ENCODE measurements at regions not wholly inside any gene's neighbourhood (a gene's known extent, or its start where the extent isn't known, plus 50 kb on each side); places are given as distances from the start of the nearest gene placed in this dataset.

DNA sequence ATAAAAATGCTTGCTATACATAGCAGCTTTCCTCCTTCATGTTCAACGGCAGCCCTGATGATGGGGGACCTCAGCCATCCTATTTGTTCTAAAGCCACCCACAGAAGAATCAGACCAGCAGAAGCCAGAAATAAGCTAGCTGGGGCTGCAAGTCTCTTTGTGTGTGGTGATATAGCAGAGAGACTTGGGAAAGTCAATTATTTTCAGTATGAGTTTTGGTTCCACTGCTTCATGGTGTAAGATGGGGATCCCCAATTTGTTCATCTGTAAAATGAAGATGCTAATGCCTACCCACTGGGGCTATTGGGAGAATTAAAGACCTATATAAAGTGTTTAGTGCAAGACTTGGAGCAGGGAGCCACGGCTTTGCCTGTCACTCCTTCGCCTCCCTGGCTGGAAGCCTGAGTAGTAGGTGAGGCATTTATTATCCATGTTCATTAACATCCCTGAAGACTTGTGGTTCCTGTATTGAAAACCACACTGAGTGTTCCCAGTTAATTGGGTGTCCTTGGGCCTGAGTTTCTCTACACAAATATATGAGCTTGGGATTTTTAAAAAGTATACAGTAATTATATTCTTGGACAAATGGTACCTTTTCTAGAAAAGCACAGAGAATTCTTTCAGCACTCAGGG is 210.1 kb upstream of the SLC24A2 start:
- DNase-seq (ENCODE audit: low read depth), result no peak

DNA sequence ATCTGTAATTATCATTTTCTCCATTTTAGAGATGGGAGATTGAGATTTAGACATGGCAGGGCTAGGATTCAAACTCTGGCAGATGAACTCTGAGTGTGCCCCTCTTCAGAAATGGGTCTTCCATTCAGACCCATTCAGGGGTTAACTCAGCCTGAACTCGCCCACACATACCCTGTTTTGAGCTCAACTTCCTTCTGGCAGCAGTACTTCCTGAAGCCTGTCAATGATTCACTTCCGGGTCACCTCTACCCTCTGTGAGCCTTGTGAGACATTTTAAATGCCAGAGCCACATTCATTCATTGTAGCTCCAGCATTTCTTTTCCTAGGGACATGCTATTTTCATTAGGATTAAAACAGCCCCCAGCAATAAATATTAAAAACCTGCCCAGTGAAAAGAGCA is 209.3 kb upstream of the SLC24A2 start:
- no peak for DNase-seq (ENCODE audit: low read depth)

DNA sequence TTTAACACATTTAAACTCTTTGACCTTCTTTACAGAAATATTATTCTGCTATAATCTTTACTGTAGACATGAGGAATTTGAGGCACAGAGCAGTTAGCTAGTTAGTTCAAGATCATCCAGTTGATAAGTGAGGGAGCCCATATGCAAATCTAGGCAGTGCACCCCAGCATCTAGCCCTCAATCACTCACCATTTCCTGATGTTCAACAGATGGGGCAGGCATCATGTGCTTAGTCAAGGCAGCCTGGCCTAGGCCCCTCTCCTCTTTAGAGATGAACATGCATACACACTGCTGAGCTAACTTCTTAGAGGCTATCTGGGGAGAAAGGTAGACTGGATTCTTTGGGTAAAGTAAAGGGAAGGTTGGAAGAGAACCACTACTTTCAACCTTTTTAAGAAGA is 206.8 kb upstream of the SLC24A2 start:
- DNase-seq (ENCODE audit: low read depth), result no peak

DNA sequence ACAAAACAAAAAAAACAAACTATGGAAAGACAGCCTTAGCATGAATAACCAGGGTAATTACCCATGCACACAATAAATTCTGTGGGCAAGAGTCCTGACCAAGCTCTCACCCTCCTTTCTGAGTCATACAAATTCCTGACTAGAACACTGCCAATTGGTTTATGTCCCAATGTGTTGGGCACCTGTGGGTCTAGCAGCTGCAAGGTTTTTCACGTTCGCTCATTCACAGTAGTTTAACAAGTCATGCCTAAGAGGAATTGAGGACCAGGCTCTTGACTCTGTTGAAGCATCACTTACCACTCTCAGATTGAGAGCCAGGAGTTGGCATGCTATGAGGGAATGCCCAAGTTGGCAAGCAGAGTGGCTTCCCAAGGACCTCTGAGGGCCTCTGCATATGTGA is 205.5 kb upstream of the SLC24A2 start:
- DNase-seq (ENCODE audit: low read depth), result no peak

DNA sequence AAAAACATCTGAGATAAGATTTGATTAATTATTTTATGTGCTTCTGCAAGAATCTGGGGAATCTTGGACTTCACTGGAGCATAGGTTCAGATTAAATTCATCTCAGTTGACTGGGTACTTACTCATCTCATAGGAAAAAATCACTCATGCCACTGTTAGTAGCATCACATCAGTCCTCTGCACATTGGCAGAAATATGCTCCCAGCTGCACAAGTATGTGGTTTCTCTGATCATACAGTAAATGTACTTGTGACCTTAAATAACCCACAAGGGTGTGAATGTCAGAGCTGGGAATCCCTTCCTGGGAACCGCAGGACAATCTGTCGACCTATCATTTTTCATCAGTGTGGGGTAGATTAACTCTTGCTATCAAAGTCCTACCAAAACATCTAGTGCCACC is 203.7 kb upstream of the SLC24A2 start:
- DNase-seq (ENCODE audit: low read depth), result no peak

GRCh38 chr9:19989213-19989612 is 200.4 kb upstream of the SLC24A2 start:
- no peak for DNase-seq (ENCODE audit: low read depth)

- DNase-seq (ENCODE audit: low read depth), result no peak
These were observed 199.4 kb upstream of the SLC24A2 start for GRCh38 chr9:19988281-19988680.

DNA sequence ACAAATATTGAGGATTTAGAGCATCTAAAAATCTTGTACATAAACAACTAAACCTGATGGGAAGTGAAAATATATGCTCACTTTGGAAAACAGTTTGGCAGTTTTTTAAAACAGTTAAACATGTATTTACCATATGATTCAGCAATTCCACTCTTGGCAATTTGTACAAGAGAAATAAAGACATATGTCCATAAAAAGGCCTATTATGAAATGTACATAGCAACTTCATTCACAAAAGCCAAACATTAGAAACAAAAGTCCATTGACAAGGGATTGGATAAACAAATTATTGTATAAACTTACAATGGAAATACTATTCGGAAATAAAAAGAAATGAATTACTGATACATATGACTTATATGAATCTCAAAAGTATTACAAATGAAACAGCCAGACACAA is 196.2 kb upstream of the SLC24A2 start:
- no peak for DNase-seq (ENCODE audit: low read depth)

DNA sequence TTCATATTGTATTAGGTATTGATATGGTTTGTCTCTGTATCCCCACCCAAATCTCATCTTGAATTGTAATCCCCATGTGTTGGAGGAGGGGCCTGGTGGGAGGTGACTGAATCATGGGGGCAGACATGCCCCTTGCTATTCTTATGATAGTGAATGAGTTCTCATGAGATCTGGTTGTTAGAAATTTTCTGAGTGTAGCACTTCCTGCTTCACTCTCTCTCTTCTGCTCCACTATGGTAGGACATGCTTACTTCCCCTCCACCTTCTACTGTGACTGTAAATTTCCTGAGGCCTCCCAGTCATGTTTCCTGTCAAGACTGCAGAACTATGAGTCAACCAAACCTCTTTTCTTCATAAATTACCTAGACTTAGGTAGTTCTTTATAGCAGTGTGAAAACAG is 187.4 kb upstream of the SLC24A2 start:
- DNase-seq (ENCODE audit: low read depth), result no peak

DNA sequence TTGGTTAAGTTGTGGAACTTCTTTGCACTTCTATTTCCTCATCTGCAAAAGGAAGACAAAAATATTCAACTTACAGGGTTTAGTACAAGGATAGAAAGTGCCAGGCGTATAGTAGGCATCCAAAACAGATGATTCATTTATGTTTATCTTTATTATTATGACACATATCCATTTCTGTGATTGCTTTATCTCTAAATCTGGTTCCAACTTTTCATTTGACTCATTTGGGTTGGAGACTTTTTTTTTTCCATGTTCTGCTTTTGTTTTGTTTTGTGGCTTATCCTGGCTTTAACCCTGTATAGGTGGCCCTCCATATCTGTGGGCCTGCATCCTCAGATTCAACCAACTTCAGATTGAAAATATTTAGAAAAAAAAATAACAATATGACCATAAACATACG is 186.7 kb upstream of the SLC24A2 start:
- no peak for DNase-seq (ENCODE audit: low read depth)

GRCh38 chr9:19969721-19970120 is 180.9 kb upstream of the SLC24A2 start:
- DNase-seq (ENCODE audit: low read depth), result no peak

DNA sequence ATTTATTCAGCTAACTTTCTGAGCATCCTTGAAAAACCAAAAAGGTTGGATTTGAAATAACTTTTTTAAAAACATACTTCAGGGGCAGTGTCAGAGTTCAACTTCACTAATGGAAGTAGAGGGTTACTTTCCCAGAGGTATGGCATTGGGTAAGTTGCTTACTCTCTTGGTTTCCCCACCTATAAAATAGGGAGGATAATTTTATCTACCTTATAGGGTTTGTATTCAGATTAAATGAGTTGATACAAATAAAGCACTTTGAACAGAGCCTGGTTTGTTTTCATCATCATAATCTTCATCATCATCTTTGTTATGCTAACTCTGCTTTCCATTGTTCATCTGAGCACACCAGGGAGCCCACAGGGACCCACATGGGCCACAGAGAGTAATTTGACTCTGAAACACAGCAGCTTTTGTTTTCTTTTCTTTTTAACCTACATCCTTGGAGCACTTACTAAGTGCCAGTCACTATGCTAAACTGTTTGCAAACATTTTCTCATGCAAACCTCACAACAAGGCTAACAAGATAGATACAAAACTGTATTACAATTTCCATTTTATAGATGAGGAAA is 179.1 kb upstream of the SLC24A2 start:
- no peak for DNase-seq (ENCODE audit: low read depth)

DNA sequence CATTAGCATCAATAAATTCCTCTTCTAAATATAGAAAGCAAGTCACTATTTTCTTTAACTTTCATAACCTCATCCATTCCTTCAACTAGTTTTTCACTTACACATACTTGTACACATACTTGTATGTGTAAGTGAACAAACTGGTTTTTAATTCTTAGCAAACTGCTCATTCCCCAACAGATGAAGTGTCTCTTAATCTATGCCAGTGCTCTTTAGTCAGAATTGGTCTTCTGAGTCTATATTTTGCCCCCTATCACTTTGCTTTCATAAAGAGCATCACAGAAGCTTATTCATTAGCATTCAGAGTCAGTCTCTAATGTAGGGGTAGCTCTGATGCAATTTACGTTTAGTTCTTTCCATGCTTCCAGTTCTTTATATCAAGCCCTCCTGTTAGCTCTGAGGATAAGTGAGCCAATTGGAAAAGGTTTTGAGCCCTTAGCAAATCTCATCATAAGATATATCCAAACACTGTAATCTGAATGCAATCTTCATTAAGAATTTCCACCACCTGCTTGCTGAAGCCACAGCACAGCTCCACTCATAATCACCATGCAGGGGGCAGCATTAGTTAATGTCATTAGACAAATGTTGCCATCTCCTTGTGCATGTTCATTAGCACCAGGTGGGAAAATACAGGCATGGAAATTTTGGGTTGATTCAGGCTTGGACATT is 178.5 kb upstream of the SLC24A2 start:
- DNase-seq (ENCODE audit: low read depth), result no peak

GRCh38 chr9:19965336-19965735 is 176.5 kb upstream of the SLC24A2 start:
- no peak for DNase-seq (ENCODE audit: low read depth)

DNA sequence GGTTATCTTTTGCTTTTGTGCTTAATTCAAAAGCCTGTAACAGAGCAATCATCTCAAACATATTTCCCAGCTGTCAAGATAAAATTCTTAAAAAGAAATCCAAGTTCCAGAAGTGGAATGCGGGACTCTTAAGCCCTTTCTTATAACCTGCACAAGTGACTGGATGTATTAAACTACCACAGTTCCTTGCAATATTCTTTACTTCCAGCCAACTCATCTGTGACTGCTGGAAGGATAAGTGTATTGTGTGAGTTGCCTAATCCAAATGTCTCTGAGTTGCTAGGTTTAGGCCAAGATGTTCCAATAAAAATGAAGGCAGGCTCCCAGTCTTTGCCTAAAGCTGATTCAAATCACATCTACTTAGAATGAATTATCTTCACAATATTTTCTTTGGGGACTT is 159.2 kb upstream of the SLC24A2 start:
- DNase-seq (ENCODE audit: low read depth), result no peak

- DNase-seq (ENCODE audit: low read depth), result no peak
These were observed 157.7 kb upstream of the SLC24A2 start for GRCh38 chr9:19946441-19947109.

- no peak for DNase-seq (ENCODE audit: low read depth)
These were observed 153.0 kb upstream of the SLC24A2 start for GRCh38 chr9:19941874-19942273.

DNA sequence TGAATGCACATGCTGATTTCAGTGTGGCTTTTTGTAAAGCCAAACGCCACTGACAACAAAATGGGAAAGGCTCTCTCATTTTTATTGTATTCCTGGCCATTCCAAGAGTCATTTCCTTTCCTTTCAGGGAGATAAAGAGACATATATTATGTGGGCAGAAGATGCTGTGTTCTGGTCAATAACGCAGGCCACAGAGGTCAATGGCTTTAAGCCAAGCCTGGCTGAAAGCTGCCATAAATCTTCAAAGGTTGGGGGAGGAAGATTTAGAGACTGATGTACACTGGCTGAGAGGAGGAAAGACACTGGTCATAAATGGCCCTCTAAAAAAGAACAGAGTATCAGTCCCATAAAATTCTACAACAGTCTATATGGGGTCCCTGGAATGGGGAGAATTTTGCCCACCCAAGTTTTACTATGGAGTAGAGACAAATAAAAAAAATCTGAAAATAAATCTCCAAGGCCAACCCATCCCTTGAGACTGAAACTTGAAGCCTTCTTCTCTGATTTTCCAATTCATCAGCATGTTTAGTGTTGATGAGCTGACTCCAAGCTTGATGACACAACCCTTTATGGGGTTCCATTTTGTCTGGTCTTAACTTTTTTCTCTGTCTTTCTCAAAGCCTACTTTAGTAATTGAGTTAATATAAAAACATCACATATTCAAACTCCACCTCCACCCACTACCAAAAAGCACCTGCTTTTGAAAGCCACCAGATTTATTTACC is 152.1 kb upstream of the SLC24A2 start:
- no peak for DNase-seq (ENCODE audit: low read depth)

GRCh38 chr9:19939734-19940278 is 151.0 kb upstream of the SLC24A2 start:
- no peak for DNase-seq (ENCODE audit: low read depth)

DNA sequence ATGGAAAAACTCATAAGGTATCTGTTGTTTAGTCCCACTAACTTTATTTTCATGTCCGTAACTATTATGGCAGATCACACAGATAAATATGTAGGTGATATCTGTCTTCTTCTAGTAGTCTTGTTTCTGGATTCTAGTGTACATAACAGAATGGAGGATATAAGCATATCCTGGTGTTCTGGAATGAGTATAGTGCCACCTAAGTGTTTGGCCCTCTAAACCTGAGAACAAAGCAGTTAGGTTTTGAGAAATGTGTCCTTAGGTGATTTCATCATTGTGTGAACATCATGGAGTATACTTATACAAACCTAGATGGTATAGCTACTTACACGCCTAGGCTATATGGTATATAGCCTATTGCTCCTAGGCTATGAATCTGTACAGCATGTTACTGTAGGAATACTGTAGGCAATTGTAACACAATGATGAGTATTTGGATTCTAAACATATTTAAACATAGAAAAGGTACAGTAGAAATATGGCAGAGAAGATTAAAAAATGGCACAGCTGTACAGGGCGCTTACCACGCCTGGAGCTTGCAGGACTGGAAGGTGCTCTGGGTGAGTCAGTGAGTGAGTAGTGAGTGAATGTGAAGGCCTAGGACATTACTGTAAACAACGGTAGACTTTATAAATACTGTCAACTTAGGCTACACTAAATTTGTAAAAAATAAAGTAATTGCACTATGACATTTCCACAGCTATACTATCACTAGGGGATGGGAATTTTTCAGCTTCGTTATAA is 150.3 kb upstream of the SLC24A2 start:
- DNase-seq (ENCODE audit: low read depth), result no peak

DNA sequence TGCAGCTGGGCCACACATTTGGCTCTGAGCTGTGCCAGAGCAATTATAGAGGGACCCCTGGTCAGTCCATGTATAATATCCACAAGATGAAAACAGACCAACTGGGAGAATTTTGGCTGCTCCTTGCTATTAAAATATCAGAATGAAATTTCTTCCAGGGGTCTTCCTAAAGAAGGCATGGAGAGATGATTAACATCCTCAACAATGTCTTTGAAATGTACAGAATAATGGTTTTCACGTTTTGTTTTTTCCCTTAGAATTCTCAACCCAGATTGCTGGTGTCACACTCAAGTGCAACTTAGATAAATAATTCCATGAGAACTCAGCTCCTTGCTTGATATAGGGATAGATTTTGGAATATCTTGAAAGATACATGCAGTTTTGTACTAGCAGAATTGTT is 148.3 kb upstream of the SLC24A2 start:
- no peak for DNase-seq (ENCODE audit: low read depth)

DNA sequence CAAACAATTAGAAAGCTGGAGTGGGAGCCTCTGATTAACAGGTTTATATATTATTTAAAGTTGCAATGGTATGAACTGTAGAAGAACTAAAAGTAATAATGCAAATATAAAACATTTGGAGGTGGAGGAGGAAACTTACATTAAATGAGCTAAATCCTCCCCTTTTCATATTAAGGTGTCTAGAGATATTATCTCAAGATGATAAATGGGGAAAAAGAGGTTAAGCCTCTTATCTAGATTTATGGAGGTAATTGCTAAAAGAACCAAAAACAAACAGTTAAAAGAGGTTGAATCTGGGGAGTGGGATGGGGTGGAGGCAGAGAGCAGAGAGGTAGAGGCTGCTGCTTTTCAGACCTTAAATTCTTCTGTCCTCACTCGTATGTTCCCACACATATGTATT is 147.8 kb upstream of the SLC24A2 start:
- no peak for DNase-seq (ENCODE audit: low read depth)
